ENCODE measurements at regions not wholly inside any gene's neighbourhood (a gene's known extent, or its start where the extent isn't known, plus 50 kb on each side); places are given as distances from the start of the nearest gene placed in this dataset.

DNA sequence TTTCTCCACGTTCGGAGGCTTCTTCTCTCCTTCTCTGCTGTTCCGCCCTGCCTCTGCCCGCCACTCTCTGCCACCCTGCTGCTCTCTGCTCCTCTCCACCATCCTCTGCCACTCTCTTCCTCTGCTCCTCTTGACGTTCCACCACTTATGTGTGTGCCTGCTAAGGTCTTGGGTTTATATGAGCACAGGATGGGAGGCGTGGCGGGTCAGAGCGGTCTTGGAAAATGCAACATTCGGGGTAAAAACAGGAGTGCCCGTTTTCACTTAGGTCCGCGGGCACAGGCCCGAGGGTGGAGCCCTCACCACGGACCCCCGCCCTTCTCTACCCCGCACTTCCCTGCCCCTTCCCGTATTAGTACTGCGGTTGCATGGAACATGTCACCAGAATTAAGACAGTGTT is 114.4 kb upstream of the FBXL7 start:
- DNase-seq (ENCODE audit: low read depth): no peak
- TF ChIP-seq, protein P1, sequence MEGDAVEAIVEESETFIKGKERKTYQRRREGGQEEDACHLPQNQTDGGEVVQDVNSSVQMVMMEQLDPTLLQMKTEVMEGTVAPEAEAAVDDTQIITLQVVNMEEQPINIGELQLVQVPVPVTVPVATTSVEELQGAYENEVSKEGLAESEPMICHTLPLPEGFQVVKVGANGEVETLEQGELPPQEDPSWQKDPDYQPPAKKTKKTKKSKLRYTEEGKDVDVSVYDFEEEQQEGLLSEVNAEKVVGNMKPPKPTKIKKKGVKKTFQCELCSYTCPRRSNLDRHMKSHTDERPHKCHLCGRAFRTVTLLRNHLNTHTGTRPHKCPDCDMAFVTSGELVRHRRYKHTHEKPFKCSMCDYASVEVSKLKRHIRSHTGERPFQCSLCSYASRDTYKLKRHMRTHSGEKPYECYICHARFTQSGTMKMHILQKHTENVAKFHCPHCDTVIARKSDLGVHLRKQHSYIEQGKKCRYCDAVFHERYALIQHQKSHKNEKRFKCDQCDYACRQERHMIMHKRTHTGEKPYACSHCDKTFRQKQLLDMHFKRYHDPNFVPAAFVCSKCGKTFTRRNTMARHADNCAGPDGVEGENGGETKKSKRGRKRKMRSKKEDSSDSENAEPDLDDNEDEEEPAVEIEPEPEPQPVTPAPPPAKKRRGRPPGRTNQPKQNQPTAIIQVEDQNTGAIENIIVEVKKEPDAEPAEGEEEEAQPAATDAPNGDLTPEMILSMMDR (conservative IDR thresholded peaks at IDR 0.05; ENCODE audit: control insufficient read depth, insufficient read depth, low read depth, low read length): no peak
- no peak overlapping the region for H3K4me3 ChIP-seq (ENCODE audit: control insufficient read depth, low read depth, low read length)

DNA sequence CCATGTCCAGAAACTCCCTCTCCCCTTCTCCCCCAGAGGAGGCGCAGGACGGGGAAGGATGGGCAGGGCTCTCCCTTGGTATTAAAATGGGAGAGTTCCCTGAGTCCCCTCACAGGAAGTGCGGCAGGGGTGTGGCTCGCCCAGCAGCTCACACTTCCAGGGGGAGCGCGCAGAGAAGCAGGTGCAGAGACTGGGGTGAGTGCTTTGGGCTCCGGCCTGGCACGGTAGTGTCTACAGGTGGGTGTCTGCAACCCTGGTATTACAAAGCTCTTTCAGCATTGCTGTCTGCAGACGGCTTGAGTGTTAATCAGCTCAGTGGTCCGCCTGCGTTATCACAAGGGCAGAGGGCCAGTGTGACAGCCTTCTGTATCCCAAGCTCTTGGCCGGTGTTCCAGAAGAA is 114.9 kb upstream of the FBXL7 start:
- TF ChIP-seq, protein P1 (conservative IDR thresholded peaks at IDR 0.05; ENCODE audit: control insufficient read depth, insufficient read depth, low read depth, low read length): no peak
- H3K4me3 ChIP-seq (ENCODE audit: control insufficient read depth, low read depth, low read length): no peak overlapping the region
- DNase-seq (ENCODE audit: low read depth): no peak

DNA sequence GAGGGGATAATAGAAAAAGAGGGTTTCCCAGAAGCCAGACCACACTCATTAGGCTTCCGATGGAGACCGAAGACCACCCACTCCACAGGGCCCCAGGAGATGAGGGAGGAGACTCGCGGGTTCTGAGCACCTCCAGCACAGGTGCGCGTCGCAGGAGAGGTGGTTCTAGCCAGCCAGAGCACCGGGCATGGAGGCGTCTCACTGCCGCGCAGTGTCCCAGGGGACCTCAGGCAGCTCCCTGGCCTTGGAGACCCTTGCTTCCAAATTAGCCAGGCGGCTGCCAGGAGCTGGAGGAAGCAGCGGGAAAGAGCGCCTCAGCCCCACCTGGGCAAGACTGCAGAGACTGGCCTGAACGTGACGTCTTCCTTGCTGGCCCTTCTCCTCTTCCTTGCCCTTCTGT is 115.4 kb upstream of the FBXL7 start:
- H3K4me3 ChIP-seq (ENCODE audit: control insufficient read depth, low read depth, low read length): no peak overlapping the region
- DNase-seq (ENCODE audit: low read depth): no peak
- TF ChIP-seq, protein P1 (conservative IDR thresholded peaks at IDR 0.05; ENCODE audit: control insufficient read depth, insufficient read depth, low read depth, low read length): no peak

DNA sequence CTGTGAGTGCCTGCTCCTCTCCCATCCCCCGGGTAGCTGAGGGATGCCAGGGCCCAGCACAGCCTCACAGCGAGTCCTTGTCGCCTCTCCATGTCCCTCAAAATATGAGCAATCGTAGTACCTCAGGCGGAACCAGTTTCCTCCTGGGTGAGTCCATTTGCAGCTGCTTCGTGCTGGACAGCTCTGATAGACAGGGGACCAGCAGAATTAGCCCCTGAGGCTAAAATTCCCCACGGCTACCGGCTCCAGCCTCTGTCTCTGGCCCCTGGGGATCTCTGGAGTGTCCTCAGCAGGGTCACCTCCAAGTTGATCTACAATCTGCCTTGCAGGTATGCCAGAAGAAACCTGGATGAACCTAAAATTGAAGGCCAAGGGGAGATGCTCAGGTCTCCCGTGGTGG is 115.8 kb upstream of the FBXL7 start:
- TF ChIP-seq, protein P1 (conservative IDR thresholded peaks at IDR 0.05; ENCODE audit: control insufficient read depth, insufficient read depth, low read depth, low read length): no peak
- DNase-seq (ENCODE audit: low read depth): no peak
- H3K4me3 ChIP-seq (ENCODE audit: control insufficient read depth, low read depth, low read length): no peak overlapping the region

DNA sequence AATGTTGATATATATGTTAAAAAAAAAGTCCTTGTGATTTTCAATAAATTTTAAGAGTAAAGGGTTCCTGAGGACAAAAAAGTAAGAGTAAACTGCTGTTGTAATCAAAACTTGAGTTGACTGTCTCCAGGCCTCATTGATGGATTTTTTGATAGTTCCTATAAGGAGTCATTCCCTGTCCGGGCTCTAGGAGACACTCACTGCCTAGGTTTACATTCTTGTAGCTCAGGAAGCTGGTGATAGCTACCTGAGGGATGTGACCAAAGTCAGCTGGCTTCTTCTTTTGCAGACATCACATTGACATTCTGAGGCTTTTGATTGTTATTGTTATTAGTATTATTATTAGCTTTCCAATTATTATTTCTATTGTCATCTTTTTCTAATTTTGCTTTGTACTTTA is 116.5 kb upstream of the FBXL7 start:
- DNase-seq (ENCODE audit: low read depth): peak; percentile 22
- TF ChIP-seq, protein P1 (conservative IDR thresholded peaks at IDR 0.05; ENCODE audit: control insufficient read depth, insufficient read depth, low read depth, low read length): peak; percentile 55
- H3K4me3 ChIP-seq (ENCODE audit: control insufficient read depth, low read depth, low read length): no peak overlapping the region

DNA sequence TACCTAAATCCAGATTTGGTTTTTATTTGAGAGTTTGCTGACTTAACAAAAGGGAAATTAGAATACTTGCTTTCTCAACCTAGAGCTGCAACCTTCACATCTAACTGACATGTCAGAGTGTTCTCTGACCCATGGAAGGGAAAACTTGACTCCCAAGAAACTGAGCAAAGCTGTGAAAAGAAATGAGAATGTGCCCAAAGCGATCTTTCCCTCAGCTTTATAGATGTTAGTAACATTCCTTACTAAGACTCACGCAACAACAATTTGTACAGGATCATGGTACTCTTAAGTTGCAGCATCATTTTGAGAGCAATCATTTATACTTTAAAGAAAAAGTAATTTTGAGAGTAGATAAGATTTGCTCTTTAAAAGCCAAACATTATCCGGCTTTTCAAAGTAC is 117.0 kb upstream of the FBXL7 start:
- TF ChIP-seq, protein P1 (conservative IDR thresholded peaks at IDR 0.05; ENCODE audit: control insufficient read depth, insufficient read depth, low read depth, low read length): no peak
- DNase-seq (ENCODE audit: low read depth): no peak

More for the DNA sequence above, 117.0 kb upstream of the FBXL7 start:
- no peak overlapping the region for H3K4me3 ChIP-seq (ENCODE audit: control insufficient read depth, low read depth, low read length)

All from fibroblast of mammary gland (primary cell).